ENCODE measurements at regions not wholly inside any gene's neighbourhood (a gene's known extent, or its start where the extent isn't known, plus 50 kb on each side); places are given as distances from the start of the nearest gene placed in this dataset.

DNA sequence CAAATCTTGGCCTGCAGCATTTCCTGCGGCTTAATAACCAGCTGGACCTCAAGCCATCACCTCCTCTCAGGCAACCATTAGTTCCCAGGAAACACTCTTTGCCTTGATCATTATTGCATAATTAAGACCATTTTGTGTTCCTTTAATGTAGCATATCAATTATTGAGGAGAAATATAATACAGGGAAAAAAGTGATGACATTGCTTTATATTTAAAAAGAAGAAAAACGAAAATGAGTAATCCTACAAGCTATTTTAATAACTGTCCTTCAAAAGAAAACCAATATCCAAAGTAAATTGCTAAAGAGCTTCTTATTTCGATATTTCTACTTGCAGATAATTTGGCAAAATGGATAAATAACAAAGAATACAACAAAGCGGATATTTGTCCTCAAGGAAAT lies 1084.7 kb downstream of the EFNB2 start:
- Histone ChIP-seq H3K79me2 (ENCODE audit: insufficient read depth, low read depth, low read length) (no peaks in the 10 kb centered on the region), H4K20me1 (ENCODE audit: insufficient read depth, low read length) (no peaks in the 10 kb centered on the region), H3K9me2 (ENCODE audit: insufficient read depth, low read length) (no peaks in the 10 kb centered on the region), H3K27ac (ENCODE audit: low read depth, low read length, poor library complexity, severe bottlenecking) (no peak overlapping the region), H2AFZ (ENCODE audit: low read length) (no peak overlapping the region), H3K9me3 (ENCODE audit: low read length) (no peaks in the 10 kb centered on the region), H3K4me2 (ENCODE audit: low read length) (no peak overlapping the region), H3K4me3 (ENCODE audit: low read depth, low read length, poor library complexity, severe bottlenecking) (no peak overlapping the region), H3K4me1 (ENCODE audit: insufficient read depth, low read length, poor library complexity, severe bottlenecking) (no peaks in the 10 kb centered on the region), H3K36me3 (ENCODE audit: insufficient read depth, low read length) (no peaks in the 10 kb centered on the region)
- BruUV-seq (replicated peaks) = no TSS peak
- POLR2A ChIA-PET = interaction anchor here (0.6 to 0.9 kb wide), 3 partner anchors 11 to 1188 kb away, joined by 3 read pairs; no protein-coding TSS in a partner anchor
- intact Hi-C loops (cut with micrococcal nuclease; ENCODE audit: unreplicated experiment) = no loop called here
- DNase-seq (ENCODE audit: low spot score) = no peak
- CTCF ChIA-PET (ENCODE audit: unreplicated experiment) = no interaction called here
- TF ChIP-seq, protein P1, sequence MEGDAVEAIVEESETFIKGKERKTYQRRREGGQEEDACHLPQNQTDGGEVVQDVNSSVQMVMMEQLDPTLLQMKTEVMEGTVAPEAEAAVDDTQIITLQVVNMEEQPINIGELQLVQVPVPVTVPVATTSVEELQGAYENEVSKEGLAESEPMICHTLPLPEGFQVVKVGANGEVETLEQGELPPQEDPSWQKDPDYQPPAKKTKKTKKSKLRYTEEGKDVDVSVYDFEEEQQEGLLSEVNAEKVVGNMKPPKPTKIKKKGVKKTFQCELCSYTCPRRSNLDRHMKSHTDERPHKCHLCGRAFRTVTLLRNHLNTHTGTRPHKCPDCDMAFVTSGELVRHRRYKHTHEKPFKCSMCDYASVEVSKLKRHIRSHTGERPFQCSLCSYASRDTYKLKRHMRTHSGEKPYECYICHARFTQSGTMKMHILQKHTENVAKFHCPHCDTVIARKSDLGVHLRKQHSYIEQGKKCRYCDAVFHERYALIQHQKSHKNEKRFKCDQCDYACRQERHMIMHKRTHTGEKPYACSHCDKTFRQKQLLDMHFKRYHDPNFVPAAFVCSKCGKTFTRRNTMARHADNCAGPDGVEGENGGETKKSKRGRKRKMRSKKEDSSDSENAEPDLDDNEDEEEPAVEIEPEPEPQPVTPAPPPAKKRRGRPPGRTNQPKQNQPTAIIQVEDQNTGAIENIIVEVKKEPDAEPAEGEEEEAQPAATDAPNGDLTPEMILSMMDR (conservative IDR thresholded peaks at IDR 0.05; ENCODE audit: low read length) = no peak
- TF ChIP-seq EZH2phosphoT487 (IDR thresholded peaks at IDR 0.05; ENCODE audit: borderline replicate concordance, low read depth, low read length) = no peak

DNA sequence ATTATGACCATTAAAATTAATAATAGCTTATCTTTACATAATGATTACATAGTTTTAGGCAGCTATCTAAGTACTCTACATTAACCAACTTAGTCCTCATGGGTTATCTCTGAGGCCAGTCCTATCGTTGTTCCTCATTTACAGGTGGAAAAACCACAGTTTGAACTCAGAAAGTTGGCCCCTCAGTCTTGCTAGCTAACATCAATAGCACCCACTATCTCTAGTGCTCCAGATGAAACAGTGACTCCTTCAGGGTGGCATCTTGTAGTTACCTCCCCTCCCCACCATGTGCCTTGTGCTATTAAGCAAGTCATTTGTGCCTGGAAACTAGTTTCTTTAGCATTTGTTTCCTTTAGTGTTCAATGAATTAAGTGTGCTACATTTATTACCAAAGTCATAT lies 1086.7 kb downstream of the EFNB2 start:
- Histone ChIP-seq H3K27ac (ENCODE audit: low read depth, low read length, poor library complexity, severe bottlenecking) (no peak overlapping the region), H3K4me2 (ENCODE audit: low read length) (no peak overlapping the region), H3K9me3 (ENCODE audit: low read length) (no peaks in the 10 kb centered on the region), H3K4me1 (ENCODE audit: insufficient read depth, low read length, poor library complexity, severe bottlenecking) (no peaks in the 10 kb centered on the region), H2AFZ (ENCODE audit: low read length) (no peak overlapping the region), H3K9me2 (ENCODE audit: insufficient read depth, low read length) (no peaks in the 10 kb centered on the region), H3K4me3 (ENCODE audit: low read depth, low read length, poor library complexity, severe bottlenecking) (no peak overlapping the region), H3K36me3 (ENCODE audit: insufficient read depth, low read length) (no peaks in the 10 kb centered on the region), H3K79me2 (ENCODE audit: insufficient read depth, low read depth, low read length) (no peaks in the 10 kb centered on the region), H4K20me1 (ENCODE audit: insufficient read depth, low read length) (no peaks in the 10 kb centered on the region)
- intact Hi-C loops (cut with micrococcal nuclease; ENCODE audit: unreplicated experiment) = no loop called here
- POLR2A ChIA-PET = interaction anchor here (0.6 to 1.0 kb wide), 2 partner anchors 10 to 104 kb away, joined by 3 read pairs; no protein-coding TSS in a partner anchor
- CTCF ChIA-PET (ENCODE audit: unreplicated experiment) = no interaction called here
- TF ChIP-seq, protein P1 (conservative IDR thresholded peaks at IDR 0.05; ENCODE audit: low read length) = no peak
- no peak for TF ChIP-seq EZH2phosphoT487 (IDR thresholded peaks at IDR 0.05; ENCODE audit: borderline replicate concordance, low read depth, low read length)
- BruUV-seq (replicated peaks) = no TSS peak
- no peak for DNase-seq (ENCODE audit: low spot score)

DNA sequence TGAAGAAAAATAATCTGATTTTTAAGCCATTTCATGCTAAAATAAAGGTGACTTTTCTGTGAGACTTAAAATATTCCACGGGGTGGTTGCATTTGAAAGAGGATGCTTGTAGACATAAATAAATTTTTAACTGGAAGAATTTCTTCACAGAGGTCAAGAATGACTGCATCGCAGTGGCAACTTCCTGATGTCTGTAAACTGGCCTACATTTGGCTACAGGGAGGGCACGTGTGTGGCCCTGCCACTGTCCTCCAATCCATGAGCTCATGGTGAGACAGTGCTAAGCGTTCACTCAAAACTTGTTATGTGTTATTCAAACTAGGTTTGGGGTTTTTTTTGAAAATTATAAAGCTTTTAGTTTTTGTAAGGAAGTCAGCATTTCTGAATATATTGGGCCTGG lies 1089.3 kb downstream of the EFNB2 start:
- no peak overlapping the region for H3K4me3 ChIP-seq (ENCODE audit: low read depth, low read length, poor library complexity, severe bottlenecking)
- no peaks in the 10 kb centered on the region for H4K20me1 ChIP-seq (ENCODE audit: insufficient read depth, low read length)
- CTCF ChIA-PET (ENCODE audit: unreplicated experiment) = no interaction called here
- H3K9me3 ChIP-seq (ENCODE audit: low read length) = no peaks in the 10 kb centered on the region
- TF ChIP-seq, protein P1 (conservative IDR thresholded peaks at IDR 0.05; ENCODE audit: low read length) = no peak
- no peak for TF ChIP-seq EZH2phosphoT487 (IDR thresholded peaks at IDR 0.05; ENCODE audit: borderline replicate concordance, low read depth, low read length)
- BruUV-seq (replicated peaks) = no TSS peak
- no peaks in the 10 kb centered on the region for H3K4me1 ChIP-seq (ENCODE audit: insufficient read depth, low read length, poor library complexity, severe bottlenecking)
- H3K9me2 ChIP-seq (ENCODE audit: insufficient read depth, low read length) = no peaks in the 10 kb centered on the region
- no peak overlapping the region for H3K4me2 ChIP-seq (ENCODE audit: low read length)
- H3K79me2 ChIP-seq (ENCODE audit: insufficient read depth, low read depth, low read length) = no peaks in the 10 kb centered on the region
- no peak for DNase-seq (ENCODE audit: low spot score)
- intact Hi-C loops (cut with micrococcal nuclease; ENCODE audit: unreplicated experiment) = no loop called here
- POLR2A ChIA-PET = no interaction called here
- H2AFZ ChIP-seq (ENCODE audit: low read length) = no peak overlapping the region
- H3K27ac ChIP-seq (ENCODE audit: low read depth, low read length, poor library complexity, severe bottlenecking) = no peak overlapping the region
- no peaks in the 10 kb centered on the region for H3K36me3 ChIP-seq (ENCODE audit: insufficient read depth, low read length)

Data from OCI-LY7 (cell line).